Loucy (cell line): ENCODE measurements at regions not wholly inside any gene's neighbourhood (a gene's known extent, or its start where the extent isn't known, plus 50 kb on each side); places are given as distances from the start of the nearest gene placed in this dataset.

Experiments used
- H2AFZ ChIP-seq: fragments of 200-600 bp; sonication (generic); 2 replicates; pipeline ENCODE4 v1.6.0; 2016; ENCODE audit warnings: antibody characterized with exemption, mild to moderate bottlenecking, low read length, moderate library complexity
- H3F3A ChIP-seq: fragments of 200-600 bp; 2 replicates; pipeline ENCODE4 v1.6.0; 2016; ENCODE audit warnings: antibody characterized with exemption, low read depth, mild to moderate bottlenecking
- H3K27me3 ChIP-seq: fragments of 200-600 bp; sonication (generic); 2 replicates; pipeline ENCODE4 v1.6.1; 2014; ENCODE audit warnings: low read length, mild to moderate bottlenecking; ENCODE audit not compliant: insufficient read depth, poor library complexity, severe bottlenecking
- H3K36me3 ChIP-seq: fragments of 200-600 bp; sonication (generic); 2 replicates; pipeline ENCODE4 v1.6.1; 2016; ENCODE audit warnings: low read length; ENCODE audit not compliant: insufficient read depth
- H3K4me1 ChIP-seq: fragments of 200-600 bp; sonication (generic); 2 replicates; pipeline ENCODE4 v1.5.1; 2014; ENCODE audit warnings: low read length, mild to moderate bottlenecking; ENCODE audit not compliant: insufficient read depth, poor library complexity, severe bottlenecking
- H3K4me2 ChIP-seq: fragments of 200-600 bp; sonication (generic); 2 replicates; pipeline ENCODE4 v1.6.0; 2014; ENCODE audit warnings: antibody characterized with exemption, low read length, low read depth, mild to moderate bottlenecking; ENCODE audit not compliant: poor library complexity, severe bottlenecking
- H3K4me3 ChIP-seq: fragments of 200-600 bp; sonication (generic); 2 replicates; pipeline ENCODE4 v1.5.1; 2014; ENCODE audit warnings: low read length, mild to moderate bottlenecking, mixed read lengths; ENCODE audit not compliant: poor library complexity, severe bottlenecking
- H3K79me2 ChIP-seq: fragments of 200-600 bp; sonication (generic); 2 replicates; pipeline ENCODE4 v1.6.1; 2014; ENCODE audit warnings: low read length; ENCODE audit not compliant: insufficient read depth
- H3K9ac ChIP-seq: fragments of 200-600 bp; sonication (generic); 2 replicates; pipeline ENCODE4 v1.6.0; 2014; ENCODE audit warnings: mild to moderate bottlenecking, low read depth, low read length, moderate library complexity; ENCODE audit not compliant: poor library complexity, severe bottlenecking
- H3K9me2 ChIP-seq: fragments of 200-600 bp; sonication (generic); replicated peaks from 2 replicates; pipeline ENCODE4 v1.6.1; 2016; ENCODE audit warnings: low read depth, low read length, mixed read lengths
- H3K9me3 ChIP-seq: fragments of 200-600 bp; sonication (generic); 2 replicates; pipeline ENCODE4 v1.6.1; 2014; ENCODE audit warnings: mild to moderate bottlenecking, antibody characterized with exemption, low read length, low read depth; ENCODE audit not compliant: insufficient read depth
- H4K20me1 ChIP-seq: fragments of 200-600 bp; sonication (generic); 2 replicates; pipeline ENCODE4 v1.6.0; 2014; ENCODE audit warnings: antibody characterized with exemption, low read length, mild to moderate bottlenecking; ENCODE audit not compliant: insufficient read depth, poor library complexity, severe bottlenecking
- CTCF ChIP-seq: fragments of 200-600 bp; sonication (generic); conservative IDR thresholded peaks from 2 replicates; pipeline ENCODE4 v1.5.1; 2014; ENCODE audit warnings: mild to moderate bottlenecking, antibody characterized with exemption, low read length
- EZH2phosphoT487 ChIP-seq: fragments of 200-600 bp; IDR thresholded peaks from 2 replicates; pipeline ENCODE4 v1.6.1; 2018; ENCODE audit warnings: antibody characterized with exemption, mild to moderate bottlenecking, moderate library complexity, borderline replicate concordance

- Histone ChIP-seq H3K27me3 (no peaks in the 10 kb centered on the region), H3K9me3 (no peaks in the 10 kb centered on the region), H3K4me2 (no peak overlapping the region), H2AFZ (no peak overlapping the region), H3K9me2 (0 out of 2 replicates have a peak, but pooled peaks cover 5% of the 10 kb centered on the region), H3K4me1 (no peaks in the 10 kb centered on the region), H3K79me2 (no peaks in the 10 kb centered on the region), H4K20me1 (no peaks in the 10 kb centered on the region), H3K36me3 (no peaks in the 10 kb centered on the region), H3K9ac (no peak overlapping the region), H3F3A (no peaks in the 10 kb centered on the region), H3K4me3 (no peak overlapping the region)
- TF ChIP-seq EZH2phosphoT487 (no peak), CTCF (no peak)
Observed at GRCh38 chr18:77944533-77944932, 694.9 kb downstream of the GALR1 start.

- no peaks in the 10 kb centered on the region for H3K79me2 ChIP-seq
- H3K36me3 ChIP-seq: no peaks in the 10 kb centered on the region
- TF ChIP-seq EZH2phosphoT487: no peak
- TF ChIP-seq CTCF: no peak
- H3K4me3 ChIP-seq: no peak overlapping the region
- H3K9me3 ChIP-seq: no peaks in the 10 kb centered on the region
- no peak overlapping the region for H3K9ac ChIP-seq
- no peak overlapping the region for H2AFZ ChIP-seq
- no peaks in the 10 kb centered on the region for H3K4me1 ChIP-seq
- no peaks in the 10 kb centered on the region for H3K27me3 ChIP-seq
- H3F3A ChIP-seq: no peaks in the 10 kb centered on the region
- H3K9me2 ChIP-seq: 0 out of 2 replicates have a peak, but pooled peaks cover 5% of the 10 kb centered on the region
- no peaks in the 10 kb centered on the region for H4K20me1 ChIP-seq
- no peak overlapping the region for H3K4me2 ChIP-seq
Observed at GRCh38 chr18:77948567-77948966, 698.9 kb downstream of the GALR1 start.

DNA sequence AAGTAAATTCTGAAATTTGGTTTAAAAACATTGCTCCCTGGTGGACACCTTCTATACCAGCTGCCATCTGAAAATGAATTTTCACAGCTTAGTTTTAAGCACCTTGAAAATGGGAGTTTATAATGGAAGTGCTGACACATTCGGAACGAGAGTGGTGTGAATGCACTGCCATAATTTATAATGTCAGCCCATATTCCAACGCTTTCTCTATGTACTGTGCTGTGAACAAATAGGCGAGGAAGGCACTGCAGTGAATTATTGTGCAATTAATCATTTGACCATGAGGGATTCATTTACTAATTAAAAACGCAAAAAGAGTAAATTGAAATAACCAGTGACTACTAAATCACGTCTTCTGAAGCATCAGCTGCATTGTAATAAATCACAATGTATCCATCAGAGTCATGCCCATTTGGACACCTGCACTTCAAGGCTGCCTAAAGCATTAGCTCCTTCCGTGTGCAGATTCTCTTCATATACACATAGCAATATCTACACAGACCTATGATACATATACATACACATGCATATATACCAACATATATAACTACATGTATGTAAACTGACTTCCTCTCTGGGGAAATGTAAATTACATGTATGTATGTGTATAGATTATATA, 699.8 kb downstream of the GALR1 start:
- H3K4me1 ChIP-seq: no peaks in the 10 kb centered on the region
- TF ChIP-seq EZH2phosphoT487 (no peak), CTCF (no peak)
- H3K27me3 ChIP-seq: no peaks in the 10 kb centered on the region
- no peaks in the 10 kb centered on the region for H3F3A ChIP-seq
- H2AFZ ChIP-seq: no peak overlapping the region
- H3K4me3 ChIP-seq: no peak overlapping the region
- no peaks in the 10 kb centered on the region for H3K9me3 ChIP-seq
- H3K4me2 ChIP-seq: no peak overlapping the region
- H3K36me3 ChIP-seq: no peaks in the 10 kb centered on the region
- no peaks in the 10 kb centered on the region for H3K79me2 ChIP-seq
- no peak overlapping the region for H3K9ac ChIP-seq
- H3K9me2 ChIP-seq: 0 out of 2 replicates have a peak, but pooled peaks cover 5% of the 10 kb centered on the region
- no peaks in the 10 kb centered on the region for H4K20me1 ChIP-seq
